ENCODE measurements at regions not wholly inside any gene's neighbourhood (a gene's known extent, or its start where the extent isn't known, plus 50 kb on each side); places are given as distances from the start of the nearest gene placed in this dataset.

- ChIA-PET CTCF (no interaction called here), POLR2A (no interaction called here), RAD21 (ENCODE audit: unreplicated experiment) (no interaction called here), SMC1A (ENCODE audit: uncharacterized antibody, unreplicated experiment) (interaction anchor here (1.2 kb wide), 1 partner anchor 86 kb away, joined by 4 read pairs; the partner anchor contains the start of gene SFRP4)
- Histone ChIP-seq H3K79me2 (ENCODE audit: control insufficient read depth, insufficient read depth, low read length) (no peaks in the 10 kb centered on the region), H3K27ac (ENCODE audit: control insufficient read depth, insufficient read depth) (no peak overlapping the region), H3K4me2 (ENCODE audit: control insufficient read depth, insufficient read depth) (no peak overlapping the region), H3K4me1 (ENCODE audit: control insufficient read depth, insufficient read depth, low read length) (no peaks in the 10 kb centered on the region), H3K9ac (ENCODE audit: control insufficient read depth, insufficient read depth, low read length) (no peak overlapping the region), H3K9me3 (replicated peaks; ENCODE audit: control insufficient read depth, insufficient read depth, low read length) (no peaks in the 10 kb centered on the region), H3K4me3 (no peak overlapping the region), H4K20me1 (ENCODE audit: control insufficient read depth, insufficient read depth) (no peaks in the 10 kb centered on the region), H3K36me3 (ENCODE audit: control insufficient read depth in 2 of 2, insufficient read depth in 2 of 2, low read length in 1 of 2) (no peaks in the 10 kb centered on the region), H3K27me3 (replicated peaks in 1 of 2; ENCODE audit: control insufficient read depth in 2 of 2, insufficient read depth in 2 of 2, low read length in 1 of 2) (no peaks in the 10 kb centered on the region; a peak in 1 of 4 replicates), H2AFZ (ENCODE audit: control insufficient read depth, low read depth, low read length) (no peak overlapping the region)
- intact Hi-C loops (cut with micrococcal nuclease; ENCODE audit: unreplicated experiment) = no loop called here
- FAIRE-seq (no peak), ATAC-seq (no peak), DNase-seq (ENCODE audit: low read depth, low spot score) (no peak)
- BruUV-seq (replicated peaks) = no TSS peak
- TF ChIP-seq GABPA (IDR thresholded peaks at IDR 0.05; ENCODE audit: low read depth) = no peak
- TF ChIP-seq TARDBP (IDR thresholded peaks at IDR 0.05; ENCODE audit: borderline replicate concordance) = no peak
- TF ChIP-seq CHD1 (IDR thresholded peaks at IDR 0.05; ENCODE audit: low read depth, low read length) = no peak
- no peak for TF ChIP-seq NBN (IDR thresholded peaks at IDR 0.05)
- TF ChIP-seq RB1 (IDR thresholded peaks at IDR 0.05; ENCODE audit: borderline replicate concordance) = no peak
- TF ChIP-seq BCL11A (IDR thresholded peaks at IDR 0.05; ENCODE audit: low read depth, low read length) = no peak
- TF ChIP-seq HCFC1 (IDR thresholded peaks at IDR 0.05; ENCODE audit: low read length) = no peak
- no peak for TF ChIP-seq USF1 (IDR thresholded peaks at IDR 0.05; ENCODE audit: borderline replicate concordance, extremely low read length, insufficient read depth, low read depth, low read length)
- no peak for TF ChIP-seq NFXL1 (IDR thresholded peaks at IDR 0.05; ENCODE audit: borderline replicate concordance)
- TF ChIP-seq STAT1 (conservative IDR thresholded peaks at IDR 0.05) = no peak
- no peak for TF ChIP-seq YY1 (IDR thresholded peaks at IDR 0.05; ENCODE audit: low read depth, low read length)
- TF ChIP-seq ATF2 (IDR thresholded peaks at IDR 0.05; ENCODE audit: low read length) = no peak
- no peak for TF ChIP-seq PML (IDR thresholded peaks at IDR 0.05; ENCODE audit: low read length)
- TF ChIP-seq ZBTB11 (CRISPR knock-in tag; IDR thresholded peaks at IDR 0.05) = no peak
- TF ChIP-seq MLLT1 (IDR thresholded peaks at IDR 0.05) = no peak
- no peak for TF ChIP-seq BRCA1 (IDR thresholded peaks at IDR 0.05; ENCODE audit: low read depth, low read length)
- TF ChIP-seq SUZ12 (IDR thresholded peaks at IDR 0.05; ENCODE audit: unreplicated experiment) = no peak
- no peak for TF ChIP-seq MYB (IDR thresholded peaks at IDR 0.05; ENCODE audit: borderline replicate concordance, low read depth, low read length)
- TF ChIP-seq ZNF207 (IDR thresholded peaks at IDR 0.05; ENCODE audit: borderline replicate concordance) = no peak
- 0% methylated on average over 3 of the region's 3 CpGs for WGBS (ENCODE audit: insufficient coverage, insufficient replicate concordance, low lambda C conversion rate, missing lambda C conversion rate)
- in situ Hi-C loops (cut with MboI) = no loop called here
Observed at GRCh38 chr7:38002689-38003088, 82.2 kb downstream of the EPDR1 start.

All from GM12878 (cell line).